B cell (primary cell): ENCODE measurements at regions not wholly inside any gene's neighbourhood (a gene's known extent, or its start where the extent isn't known, plus 50 kb on each side); places are given as distances from the start of the nearest gene placed in this dataset.

Experiments used
- ATAC-seq: fragments of 200-7000 bp; cut with Tn5 transposase; one replicate; pipeline ENCODE4 v1.10.0; 2021; ENCODE audit warnings: low read depth, mild to moderate bottlenecking, moderate number of reproducible peaks, moderate library complexity
- CTCF ChIA-PET: fragments of 350-600 bp; sonication (Branson Sonifier 250); formaldehyde crosslinking; loops from one replicate; lab custom pipeline; 2021; ENCODE audit warnings: antibody characterized with exemption, inconsistent platforms; lab: Charles Lee
- POLR2A ChIA-PET: fragments of 350-600 bp; sonication (Branson Sonifier 250); formaldehyde crosslinking; loops from one replicate; lab custom pipeline; 2021; ENCODE audit warnings: antibody characterized with exemption; lab: Charles Lee
- DNase-seq: peaks from one replicate; pipeline ENCODE4 v3.0.0; 2013
- H2AFZ ChIP-seq: 2 replicates; pipeline ENCODE4 v1.6.1; 2012; ENCODE audit warnings: mild to moderate bottlenecking, low read depth, low read length; ENCODE audit not compliant: insufficient read depth, poor library complexity, severe bottlenecking
- H3K27ac ChIP-seq, 2 donors: 1 replicate in 1 of 2; 2 replicates in 1 of 2; pipeline ENCODE4 v1.5.1; 2012 to 2013; ENCODE audit warnings: low read length in 2 of 2, mild to moderate bottlenecking in 2 of 2, moderate library complexity in 1 of 2
- H3K27me3 ChIP-seq, 4 experiments: fragments of 200-600 bp in 1 of 4; sonication (generic) in 1 of 4; replicated peaks in 1 of 4; 1 replicate in 2 of 4; 2 replicates in 2 of 4; pipeline versions ENCODE4 v1.6.1 to v1.7.0; 2013 to 2016; ENCODE audit warnings: low read length in 3 of 4, mild to moderate bottlenecking in 2 of 4, mixed read lengths in 1 of 4, moderate library complexity in 1 of 4; ENCODE audit not compliant: insufficient read depth in 4 of 4, control insufficient read depth in 3 of 4; ENCODE audit errors: control extremely low read depth in 1 of 4
- H3K36me3 ChIP-seq, 2 experiments: replicated peaks in 1 of 2; 1 replicate in 1 of 2; 2 replicates in 1 of 2; pipeline versions ENCODE4 v1.6.1 to v1.7.1; 2013; ENCODE audit warnings: low read length in 1 of 2; ENCODE audit not compliant: insufficient read depth in 2 of 2, control insufficient read depth in 1 of 2; ENCODE audit errors: control extremely low read depth in 1 of 2, extremely low read depth in 1 of 2
- H3K4me1 ChIP-seq, 2 donors: fragments of 200-600 bp in 1 of 2; sonication (generic) in 1 of 2; 1 replicate in 1 of 2; 2 replicates in 1 of 2; pipeline versions ENCODE4 v1.5.1 to v1.6.1; 2013 to 2017; ENCODE audit warnings: low read length in 2 of 2; ENCODE audit not compliant: control insufficient read depth in 2 of 2, insufficient read depth in 2 of 2
- H3K4me2 ChIP-seq: replicated peaks from 2 replicates; pipeline ENCODE3; 2012; ENCODE audit warnings: mild to moderate bottlenecking, low read depth, low read length; ENCODE audit not compliant: poor library complexity, severe bottlenecking
- H3K4me3 ChIP-seq, 5 experiments: fragments of 200-600 bp in 1 of 5; sonication (generic) in 1 of 5; 1 replicate in 3 of 5; 2 replicates in 2 of 5; pipeline versions ENCODE4 v1.5.1 to v1.7.0; 2011 to 2016; ENCODE audit warnings: low read length in 4 of 5, mild to moderate bottlenecking in 4 of 5, low read depth in 2 of 5, control low read depth in 1 of 5, moderate library complexity in 1 of 5; ENCODE audit not compliant: insufficient read depth in 1 of 5; ENCODE audit errors: control extremely low read depth in 1 of 5, extremely low read depth in 1 of 5
- H3K79me2 ChIP-seq: fragments of 200-600 bp; sonication (generic); one replicate; pipeline ENCODE4 v1.6.0; 2016; ENCODE audit warnings: low read length; ENCODE audit not compliant: control insufficient read depth, insufficient read depth
- H3K9ac ChIP-seq: fragments of 200-600 bp; sonication (generic); 2 replicates; pipeline ENCODE4 v1.6.1; 2017; ENCODE audit warnings: mild to moderate bottlenecking, low read length, moderate library complexity
- H3K9me3 ChIP-seq, 3 donors: one replicate each; pipeline versions ENCODE4 v1.6.1 to v1.7.1; 2013; ENCODE audit warnings: low read length in 2 of 3; ENCODE audit not compliant: control insufficient read depth in 2 of 3, insufficient read depth in 1 of 3; ENCODE audit errors: control extremely low read depth in 1 of 3
- H4K20me1 ChIP-seq: 2 replicates; pipeline ENCODE4 v1.6.0; 2012; ENCODE audit warnings: mild to moderate bottlenecking, low read length; ENCODE audit not compliant: insufficient read depth, control insufficient read depth, poor library complexity, severe bottlenecking
- H3K27ac Mint-ChIP-seq: one replicate; pipeline ENCODE4 v1.8.0; 2021; ENCODE audit warnings: mixed read lengths
- H3K27me3 Mint-ChIP-seq: one replicate; pipeline ENCODE4 v1.8.0; 2021; ENCODE audit warnings: mixed read lengths
- H3K4me1 Mint-ChIP-seq: one replicate; pipeline ENCODE4 v1.8.0; 2021; ENCODE audit warnings: mixed read lengths
- H3K4me3 Mint-ChIP-seq: one replicate; pipeline ENCODE4 v1.8.0; 2021; ENCODE audit warnings: mixed read lengths
- H3K9me3 Mint-ChIP-seq: one replicate; pipeline ENCODE4 v1.8.0; 2022; ENCODE audit warnings: mixed read lengths; ENCODE audit not compliant: insufficient read depth
- EZH2 ChIP-seq: IDR thresholded peaks from 2 replicates; pipeline ENCODE4 v1.6.1; 2012; ENCODE audit warnings: borderline replicate concordance, low read depth, mild to moderate bottlenecking, moderate library complexity, low read length; ENCODE audit not compliant: insufficient read depth, poor library complexity, severe bottlenecking
- WGBS: methylation state at CpG from one replicate; pipeline ENCODE4 v1.1.5; 2013; ENCODE audit warnings: missing lambda C conversion rate; ENCODE audit not compliant: insufficient coverage; 5-methylcytosine and 5-hydroxymethylcytosine counted together
- intact Hi-C: fragments of 100-400 bp; cut with micrococcal nuclease; formaldehyde crosslinking; loops from one replicate; pipeline ENCODE4 v1.10.0; 2022
- TF ChIP-seq, protein P1 (sequence below): fragments of 200-600 bp; IDR thresholded peaks from one replicate; pipeline ENCODE4 v1.8.0; 2022; ENCODE audit warnings: antibody characterized with exemption, mild to moderate bottlenecking

DNA sequence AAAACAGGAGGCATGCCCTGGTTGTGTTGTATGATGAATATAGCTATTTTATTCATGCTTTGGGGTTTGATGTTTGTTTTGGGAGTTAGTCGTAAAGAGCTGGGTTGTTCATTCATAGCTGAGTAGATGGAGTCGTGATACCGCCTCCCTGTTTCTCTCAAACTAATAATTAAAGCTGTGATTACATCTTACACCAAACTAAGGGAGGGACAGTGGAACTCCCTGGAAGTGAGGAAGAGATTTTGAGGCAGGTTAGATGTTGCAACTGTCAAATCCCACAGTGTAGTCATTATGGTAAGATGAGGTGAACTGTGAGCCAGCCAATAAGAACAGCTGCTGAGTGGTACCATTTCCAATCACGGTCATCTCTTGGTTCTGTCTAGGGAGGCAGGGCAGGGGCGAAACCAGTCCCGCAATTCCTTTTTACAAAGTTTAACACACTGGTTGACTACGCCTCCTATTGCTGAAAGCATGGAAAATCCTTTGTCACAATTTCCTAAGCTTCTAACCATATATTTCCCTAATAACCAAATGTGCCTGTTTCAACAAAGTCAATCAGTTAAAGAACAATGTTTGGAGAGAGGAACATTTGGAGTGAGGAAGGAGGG, 207.6 kb upstream of the SERP2 start:
- TF ChIP-seq, protein P1, sequence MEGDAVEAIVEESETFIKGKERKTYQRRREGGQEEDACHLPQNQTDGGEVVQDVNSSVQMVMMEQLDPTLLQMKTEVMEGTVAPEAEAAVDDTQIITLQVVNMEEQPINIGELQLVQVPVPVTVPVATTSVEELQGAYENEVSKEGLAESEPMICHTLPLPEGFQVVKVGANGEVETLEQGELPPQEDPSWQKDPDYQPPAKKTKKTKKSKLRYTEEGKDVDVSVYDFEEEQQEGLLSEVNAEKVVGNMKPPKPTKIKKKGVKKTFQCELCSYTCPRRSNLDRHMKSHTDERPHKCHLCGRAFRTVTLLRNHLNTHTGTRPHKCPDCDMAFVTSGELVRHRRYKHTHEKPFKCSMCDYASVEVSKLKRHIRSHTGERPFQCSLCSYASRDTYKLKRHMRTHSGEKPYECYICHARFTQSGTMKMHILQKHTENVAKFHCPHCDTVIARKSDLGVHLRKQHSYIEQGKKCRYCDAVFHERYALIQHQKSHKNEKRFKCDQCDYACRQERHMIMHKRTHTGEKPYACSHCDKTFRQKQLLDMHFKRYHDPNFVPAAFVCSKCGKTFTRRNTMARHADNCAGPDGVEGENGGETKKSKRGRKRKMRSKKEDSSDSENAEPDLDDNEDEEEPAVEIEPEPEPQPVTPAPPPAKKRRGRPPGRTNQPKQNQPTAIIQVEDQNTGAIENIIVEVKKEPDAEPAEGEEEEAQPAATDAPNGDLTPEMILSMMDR: no peak
- TF ChIP-seq EZH2: no peak
- ATAC-seq (no peak), DNase-seq (no peak)
- Mint-ChIP-seq H3K4me1 (no peaks in the 10 kb centered on the region), H3K9me3 (no peaks in the 10 kb centered on the region), H3K27me3 (peaks cover 11% of the 10 kb centered on the region), H3K27ac (no peak overlapping the region), H3K4me3 (no peak overlapping the region)
- Histone ChIP-seq H3K27ac (no peak overlapping the region), H3K27me3 (no peaks in the 10 kb centered on the region), H3K9ac (no peak overlapping the region), H2AFZ (no peak overlapping the region), H3K79me2 (no peaks in the 10 kb centered on the region), H3K4me3 (no peak overlapping the region), H3K36me3 (no peaks in the 10 kb centered on the region), H3K4me1 (no peaks in the 10 kb centered on the region), H4K20me1 (no peaks in the 10 kb centered on the region), H3K9me3 (no peaks in the 10 kb centered on the region), H3K4me2 (no peak overlapping the region)
- ChIA-PET CTCF (interaction anchor here (0.6 to 0.7 kb wide), 2 partner anchors 49 to 316 kb away, joined by 3 to 4 read pairs; no protein-coding TSS in a partner anchor), POLR2A (no interaction called here)
- WGBS: 95% methylated on average over 3 of the region's 7 CpGs
- intact Hi-C loops: no loop called here

DNA sequence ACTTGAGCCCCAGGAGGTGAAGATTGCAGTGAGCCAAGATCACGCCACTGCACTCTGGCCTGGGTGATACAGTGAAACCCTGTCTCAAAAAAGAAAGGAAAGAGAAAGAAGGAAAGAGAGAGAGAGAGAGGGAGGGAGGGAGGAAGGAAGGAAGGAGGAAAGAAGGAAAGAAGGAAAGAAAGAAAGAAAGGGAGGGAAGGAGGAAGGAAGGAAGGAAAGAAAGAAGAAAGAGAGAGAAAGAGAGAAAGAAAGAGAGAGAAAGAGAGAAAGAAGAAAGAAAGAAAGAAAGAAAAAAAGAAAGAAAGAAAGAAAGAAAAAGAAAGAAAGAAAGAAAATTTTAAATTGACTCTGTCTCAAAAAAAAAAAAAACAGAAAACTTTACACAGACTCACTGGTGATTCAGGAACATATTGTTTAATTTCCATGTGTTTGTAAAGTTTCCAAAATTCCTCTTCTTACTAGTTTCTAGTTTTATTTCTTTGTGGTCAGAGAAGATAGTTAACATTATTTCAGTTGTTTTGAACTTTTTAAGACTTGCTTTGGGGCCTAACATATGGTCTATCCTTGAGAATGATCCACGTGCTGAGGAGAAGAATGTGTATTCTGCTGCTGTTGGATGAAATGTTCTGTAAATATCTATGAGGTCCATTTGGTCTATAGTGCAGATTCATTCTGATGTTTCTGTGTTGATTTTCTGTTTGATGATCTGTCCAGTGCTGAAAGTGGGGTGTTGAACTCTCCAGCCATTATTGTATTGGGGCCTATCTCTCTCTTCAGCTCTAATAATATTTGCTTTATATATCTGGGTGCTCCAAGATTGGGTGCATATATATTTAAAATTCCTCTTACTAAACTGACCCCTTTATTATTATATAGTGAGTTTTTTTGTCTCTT, 204.4 kb upstream of the SERP2 start:
- Mint-ChIP-seq H3K4me1 (no peaks in the 10 kb centered on the region), H3K9me3 (no peaks in the 10 kb centered on the region), H3K27me3 (peaks cover 11% of the 10 kb centered on the region), H3K27ac (no peak overlapping the region), H3K4me3 (no peak overlapping the region)
- ChIA-PET CTCF (no interaction called here), POLR2A (no interaction called here)
- Histone ChIP-seq H3K9me3 (no peaks in the 10 kb centered on the region), H3K27me3 (no peaks in the 10 kb centered on the region), H2AFZ (no peak overlapping the region), H4K20me1 (no peaks in the 10 kb centered on the region), H3K4me1 (no peaks in the 10 kb centered on the region), H3K4me2 (no peak overlapping the region), H3K27ac (no peak overlapping the region), H3K36me3 (no peaks in the 10 kb centered on the region), H3K4me3 (no peak overlapping the region), H3K9ac (no peak overlapping the region), H3K79me2 (no peaks in the 10 kb centered on the region)
- 95% methylated on average over 2 of the region's 2 CpGs for WGBS
- intact Hi-C loops: no loop called here
- ATAC-seq: no peak
- no peak for DNase-seq
- no peak for TF ChIP-seq EZH2
- TF ChIP-seq, protein P1: no peak
